Fibroblast of peridontal ligament (primary cell): ENCODE measurements at regions not wholly inside any gene's neighbourhood (a gene's known extent, or its start where the extent isn't known, plus 50 kb on each side); places are given as distances from the start of the nearest gene placed in this dataset.
A peak's percentile ranks its signal among the peaks of the same experiment; 100 is the strongest.
"Not testable (repeated sequence)": the region's sequence is repeated elsewhere in the genome, so short reads cannot be mapped to it uniquely, and the experiment has no call there.

Source experiments
- DNase-seq: peaks from one replicate; pipeline ENCODE4 v3.0.0-alpha.2; 2010; ENCODE audit errors: extremely low read depth

DNA sequence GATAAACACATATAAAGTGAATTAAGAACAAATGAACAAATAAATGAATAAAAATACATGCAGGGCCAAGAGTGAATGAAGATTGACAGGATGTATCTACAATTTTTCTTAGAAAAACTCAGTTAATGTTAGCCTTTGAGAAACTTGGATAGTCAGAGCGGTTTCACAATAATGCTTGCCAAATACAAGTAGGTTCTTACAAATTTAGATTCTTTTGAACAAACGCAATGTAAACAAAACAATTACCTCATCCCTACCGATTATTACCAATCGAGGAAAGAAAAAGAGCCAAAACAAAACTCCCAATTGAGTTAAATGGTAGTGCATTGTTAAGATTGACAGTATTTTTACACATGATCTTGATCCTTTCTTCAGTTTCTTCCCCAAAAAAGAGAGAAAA, 176.9 kb upstream of the DEPDC1 start:
- DNase-seq = peak; percentile 4

DNA sequence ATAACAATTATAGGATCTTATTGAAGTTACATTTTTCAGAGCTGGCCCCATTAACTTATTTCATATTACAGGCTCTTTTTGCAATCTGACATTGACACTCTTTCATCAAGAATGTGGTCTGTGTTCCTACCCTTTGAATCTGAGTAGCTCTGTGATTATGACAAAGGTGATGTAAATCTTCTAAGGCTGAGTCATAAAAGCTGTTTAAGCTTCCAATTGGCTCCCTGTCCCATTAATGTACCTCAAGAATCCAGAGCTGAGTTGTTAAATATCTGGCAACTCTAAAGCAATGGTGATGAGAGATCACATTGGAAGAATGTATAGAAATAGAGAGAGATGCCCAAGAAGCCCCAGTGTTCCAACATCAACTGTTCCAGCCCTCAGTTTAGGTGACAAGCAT, 178.5 kb upstream of the DEPDC1 start:
- DNase-seq = no peak

DNA sequence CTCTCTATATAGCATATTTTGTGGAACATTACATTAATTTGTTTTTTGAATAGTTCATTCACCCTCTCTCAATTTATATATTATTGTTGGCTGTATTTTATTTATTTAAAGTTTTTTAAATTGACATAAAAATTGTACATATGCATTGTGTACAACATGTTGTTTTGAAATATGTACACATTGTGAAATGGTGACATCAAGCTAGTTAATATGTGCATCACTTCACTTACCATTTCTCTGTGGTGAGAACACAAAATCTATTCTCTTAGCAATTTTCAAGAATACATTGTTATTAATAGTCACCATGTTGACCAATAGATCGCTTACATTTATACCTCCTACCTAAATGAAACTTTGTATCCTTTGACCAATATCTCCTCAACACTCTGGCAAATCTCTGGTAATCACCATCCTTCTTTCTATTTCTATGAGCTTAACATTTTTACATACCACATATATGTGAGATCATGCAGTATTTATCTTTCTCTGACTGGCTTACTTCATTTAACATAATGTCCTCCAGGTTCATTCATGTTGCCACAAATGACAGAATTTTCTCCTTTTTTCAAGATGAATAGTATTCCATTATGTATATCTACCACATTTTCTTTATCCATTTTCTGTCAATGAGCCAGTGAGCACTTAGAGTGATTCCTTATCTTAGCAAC, 180.9 kb upstream of the DEPDC1 start:
- DNase-seq = no peak

- no peak for DNase-seq
Measured at GRCh38 chr1:68696221-68696620, 199.3 kb upstream of the DEPDC1 start.

DNA sequence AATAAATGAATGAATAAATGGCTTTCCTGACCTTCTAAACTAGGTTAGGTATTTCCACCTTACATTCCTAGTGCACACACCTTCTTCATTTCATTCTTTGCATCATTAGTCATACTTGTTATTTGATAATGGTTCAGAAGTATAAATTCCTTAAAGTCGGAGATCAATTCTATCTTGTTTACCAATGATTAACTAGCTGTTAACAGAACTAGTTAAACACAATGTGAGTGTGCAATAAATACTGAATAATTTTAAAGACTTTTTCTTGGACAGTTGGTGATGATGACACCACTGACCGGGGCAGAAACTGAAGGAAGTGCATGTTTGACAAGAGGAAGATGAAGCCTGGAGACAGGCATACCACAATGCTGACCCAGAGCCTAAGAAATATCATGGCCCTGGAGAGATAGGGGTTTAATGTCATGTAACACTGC, 207.1 kb upstream of the DEPDC1 start:
- DNase-seq = no peak

- no peak for DNase-seq
Measured at GRCh38 chr1:68704800-68705443, 208.0 kb upstream of the DEPDC1 start.

DNA sequence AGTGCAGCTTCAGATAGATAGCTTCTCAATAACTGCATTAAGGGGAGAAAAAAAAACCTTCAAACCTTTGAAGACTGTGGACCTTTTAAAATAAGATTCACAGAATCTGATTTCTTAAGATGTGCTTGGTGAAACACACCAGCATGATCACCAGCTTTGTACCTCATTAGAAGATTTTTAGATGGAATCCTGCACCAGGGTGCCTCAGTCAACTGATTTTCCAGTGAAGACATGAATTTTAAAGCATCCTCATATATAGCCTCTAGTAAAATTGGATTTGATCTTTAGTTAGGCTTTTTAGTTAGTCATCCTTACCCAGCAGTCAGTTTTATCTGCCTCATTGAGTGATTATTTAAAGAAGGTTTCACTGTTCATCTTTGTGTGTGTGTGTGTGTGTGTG, 208.6 kb upstream of the DEPDC1 start:
- no peak for DNase-seq

DNA sequence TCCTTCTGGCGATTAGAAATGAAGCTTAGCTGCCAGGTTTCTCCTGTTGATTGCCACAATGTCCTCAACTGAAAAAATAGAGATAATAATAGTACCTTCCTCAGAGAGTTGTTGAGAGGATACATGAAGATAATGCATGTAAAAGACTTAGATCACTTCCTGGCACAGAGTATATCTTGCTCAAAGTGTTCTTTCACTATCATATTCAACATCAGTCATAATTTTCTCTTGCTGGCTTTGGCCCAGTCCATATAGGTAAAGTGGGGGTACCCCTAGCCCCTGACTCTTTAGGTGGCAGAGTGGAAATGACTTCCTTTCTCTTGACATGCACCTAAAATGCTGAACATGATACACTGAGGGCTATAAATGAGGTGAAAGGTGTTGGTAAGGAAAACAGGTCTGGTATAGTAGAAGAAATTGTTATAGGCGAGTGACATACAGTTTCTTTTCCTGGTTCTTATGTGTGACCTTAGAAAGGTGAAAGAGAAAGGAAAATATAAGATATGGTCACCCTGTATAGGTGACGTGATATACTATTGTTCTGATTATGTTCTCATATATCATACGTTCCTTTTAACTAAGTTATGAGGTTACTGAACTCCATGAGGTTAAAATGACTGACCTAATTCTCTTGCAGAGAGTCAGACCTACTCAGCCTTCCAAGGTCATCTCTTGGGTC, 209.9 kb upstream of the DEPDC1 start:
- no peak for DNase-seq

DNA sequence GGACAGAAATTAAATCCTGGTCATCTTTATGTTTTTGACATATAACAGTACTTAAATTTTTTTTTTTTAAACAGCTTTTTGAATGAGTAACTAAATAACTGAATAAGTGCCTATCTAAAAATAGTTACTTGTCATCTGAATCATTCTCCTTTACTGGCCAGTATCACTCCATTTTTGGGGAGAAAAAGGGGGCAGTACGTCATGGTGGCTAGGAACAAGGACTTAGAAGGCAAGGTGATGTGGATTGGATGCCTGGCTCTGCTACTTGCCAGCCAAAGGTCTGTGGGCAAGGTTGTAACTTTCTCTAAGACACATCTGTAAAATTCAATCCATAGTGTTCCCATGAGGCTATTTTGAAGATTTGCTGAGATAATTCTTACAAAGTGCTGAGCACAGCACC, 220.4 kb upstream of the DEPDC1 start:
- DNase-seq = no peak

DNA sequence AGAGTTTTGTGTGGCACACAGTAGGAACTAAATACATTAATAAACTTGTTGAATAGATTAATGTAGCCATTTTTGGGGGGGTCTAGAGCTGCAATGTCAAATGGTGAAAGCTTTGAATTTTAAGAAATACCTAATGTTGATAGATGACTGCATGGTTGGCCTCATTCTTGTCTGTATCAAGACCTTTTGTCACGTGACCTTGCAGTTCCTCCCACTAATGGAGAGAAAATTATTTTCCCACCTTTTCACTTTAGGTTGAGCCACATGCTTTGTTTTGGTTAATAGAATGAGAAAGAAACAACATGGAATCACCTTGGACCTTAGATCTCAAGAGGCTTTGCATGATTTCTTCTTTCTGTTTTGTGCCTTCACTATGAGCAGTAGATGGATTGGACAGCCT, 223.6 kb upstream of the DEPDC1 start:
- DNase-seq = no peak

- DNase-seq = no peak
Measured at GRCh38 chr1:68723791-68724190, 226.9 kb upstream of the DEPDC1 start.

DNA sequence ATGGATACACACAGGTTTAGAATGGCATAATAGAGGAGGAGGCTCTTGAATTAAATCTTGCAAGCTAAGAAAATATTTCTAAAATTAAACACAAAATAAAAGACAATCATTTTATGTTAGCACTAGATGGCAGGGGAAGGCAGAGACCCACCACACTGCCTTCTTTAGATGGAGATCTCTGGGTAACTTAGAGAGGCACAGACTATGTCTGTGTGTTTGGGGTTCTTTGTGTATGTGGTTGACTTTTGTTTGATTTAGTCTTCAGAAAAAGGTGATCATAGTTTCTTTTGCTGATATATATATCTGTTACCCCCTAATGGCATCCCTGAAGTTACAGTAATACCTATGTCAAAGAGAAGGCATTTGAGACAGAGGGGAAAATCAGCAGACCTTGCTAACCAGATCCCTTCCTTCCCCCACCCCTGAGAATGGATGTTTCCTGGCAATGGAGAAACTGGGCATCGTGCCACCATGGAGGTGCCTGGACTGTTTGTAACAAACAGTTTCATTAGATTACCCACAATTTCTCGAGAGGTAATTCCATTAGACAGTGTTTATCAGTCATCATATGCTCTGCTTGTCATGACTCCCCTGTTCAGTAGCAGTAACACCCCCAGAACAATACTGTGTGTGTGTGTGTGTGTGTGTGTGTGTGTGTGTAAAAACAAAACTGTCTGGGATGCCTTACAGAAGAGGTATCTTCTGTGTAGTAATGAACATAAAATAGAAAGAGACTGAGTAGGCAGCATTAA, 228.3 kb upstream of the DEPDC1 start:
- no peak for DNase-seq

DNA sequence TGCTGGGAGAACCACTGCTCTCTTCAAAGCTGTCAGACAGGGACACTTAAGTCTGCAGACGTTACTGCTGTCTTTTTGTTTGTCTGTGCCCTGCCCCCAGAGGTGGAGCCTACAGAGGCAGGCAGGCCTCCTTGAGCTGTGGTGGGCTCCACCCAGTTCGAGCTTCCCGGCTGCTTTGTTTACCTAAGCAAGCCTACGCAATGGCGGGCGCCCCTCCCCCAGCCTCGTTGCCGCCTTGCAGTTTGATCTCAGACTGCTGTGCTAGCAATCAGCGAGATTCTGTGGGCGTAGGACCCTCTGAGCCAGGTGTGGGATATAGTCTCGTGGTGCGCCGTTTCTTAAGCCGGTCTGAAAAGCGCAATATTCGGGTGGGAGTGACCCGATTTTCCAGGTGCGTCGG, 242.6 kb upstream of the DEPDC1 start:
- not testable (repeated sequence) for DNase-seq

DNA sequence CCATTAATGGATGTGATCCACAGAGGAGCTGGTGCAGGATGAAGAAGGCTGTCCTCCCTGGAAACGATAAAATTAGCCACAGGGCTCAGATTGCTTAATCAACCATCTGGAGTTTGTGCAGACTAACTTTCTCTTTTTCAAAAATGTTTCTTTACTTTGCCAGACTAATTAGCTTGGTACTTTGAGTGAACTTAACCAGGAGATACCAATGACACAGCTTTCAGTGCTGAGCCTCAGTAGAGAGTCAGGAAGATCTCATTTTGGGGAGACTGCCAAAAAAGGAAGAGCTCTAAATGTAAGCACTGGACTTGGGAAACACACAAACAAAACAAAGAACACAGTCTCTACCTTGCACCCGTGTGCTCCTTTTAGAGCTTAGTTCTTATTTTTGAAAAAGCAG, 248.1 kb upstream of the DEPDC1 start:
- peak; percentile 3 for DNase-seq

GRCh38 chr1:68745451-68745850, 248.6 kb upstream of the DEPDC1 start:
- no peak for DNase-seq

DNA sequence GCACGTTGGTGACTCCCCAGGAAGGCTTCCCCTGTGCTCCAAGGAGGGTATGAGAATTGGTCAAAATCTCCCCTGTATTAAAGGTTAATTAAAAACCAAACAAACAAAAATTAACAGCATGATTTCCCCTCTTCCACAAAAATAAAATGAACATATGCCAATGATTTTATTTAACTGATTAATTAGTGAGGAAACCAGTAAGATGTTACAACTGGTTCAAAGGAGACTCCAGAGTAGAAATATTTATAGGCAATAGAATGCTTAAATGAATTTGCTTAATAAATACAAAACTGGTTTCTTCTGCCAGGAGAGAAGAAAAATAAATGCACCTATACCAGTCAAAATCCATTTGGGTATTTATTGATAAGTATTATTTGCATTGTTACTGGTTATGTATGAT, 249.5 kb upstream of the DEPDC1 start:
- no peak for DNase-seq

GRCh38 chr1:68751723-68752122, 254.8 kb upstream of the DEPDC1 start:
- DNase-seq = no peak

- no peak for DNase-seq
Measured at GRCh38 chr1:68758666-68759209, 261.9 kb upstream of the DEPDC1 start.

DNA sequence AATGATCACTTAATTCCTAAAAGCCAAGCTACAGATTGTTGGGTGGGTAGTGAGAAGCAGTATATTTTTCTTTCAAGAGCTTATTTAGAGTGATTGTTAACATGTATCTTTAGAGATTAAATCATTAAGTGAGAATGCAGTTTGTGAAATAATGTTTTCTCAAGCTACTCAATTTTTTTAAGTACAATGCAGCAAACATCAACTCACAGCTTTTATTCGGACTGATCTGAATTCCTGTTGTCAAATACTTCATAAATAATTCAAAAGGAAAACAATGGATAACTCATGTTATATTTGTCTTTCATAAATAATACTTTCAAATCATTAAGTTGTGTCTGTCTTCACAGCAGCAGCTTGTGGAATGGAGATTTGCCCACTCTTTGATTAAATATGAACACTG, 271.1 kb upstream of the DEPDC1 start:
- no peak for DNase-seq

- no peak for DNase-seq
Measured at GRCh38 chr1:68770817-68771216, 273.9 kb upstream of the DEPDC1 start.

DNA sequence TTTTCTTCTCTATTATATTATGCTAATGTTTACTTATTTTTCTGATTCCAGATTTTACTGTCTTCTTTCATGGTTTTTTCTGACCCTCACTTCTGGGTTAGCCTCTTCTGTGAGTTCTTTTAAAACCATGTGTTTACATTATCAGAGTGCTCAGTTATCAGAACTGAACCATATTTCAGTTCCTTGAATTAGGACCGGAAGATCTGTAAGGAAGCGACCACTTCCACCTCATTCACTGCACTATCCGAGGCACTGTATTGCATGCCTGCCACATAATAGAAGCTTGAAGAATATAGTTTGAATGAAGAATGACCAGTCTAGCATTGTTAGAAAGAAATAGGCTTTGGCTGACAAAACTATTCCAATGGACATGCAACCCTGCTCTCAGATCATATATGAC, 281.0 kb upstream of the DEPDC1 start:
- DNase-seq = no peak

DNA sequence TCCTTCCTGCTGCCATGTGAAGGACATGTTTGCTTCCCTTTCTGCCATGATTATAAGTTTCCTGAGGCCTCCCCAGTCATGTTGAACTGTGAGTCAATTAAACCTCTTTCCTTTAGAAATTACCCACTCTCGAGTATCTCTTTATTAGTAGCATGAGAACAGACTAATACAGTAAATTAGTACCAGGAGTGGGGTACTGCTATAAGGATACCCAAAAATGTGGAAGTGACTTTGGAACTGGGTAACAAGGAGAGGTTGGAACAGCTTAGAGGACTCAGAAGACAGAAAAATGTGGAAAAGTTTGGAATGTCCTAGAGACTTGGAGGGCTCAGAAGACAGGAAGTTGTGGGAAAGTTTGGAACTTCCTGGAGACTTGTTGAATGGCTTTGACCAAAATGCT, 283.0 kb upstream of the DEPDC1 start:
- not testable (repeated sequence) for DNase-seq
